H1 (cell line): ENCODE measurements at regions not wholly inside any gene's neighbourhood (a gene's known extent, or its start where the extent isn't known, plus 50 kb on each side); places are given as distances from the start of the nearest gene placed in this dataset.
A peak's percentile ranks its signal among the peaks of the same experiment; 100 is the strongest.

ENCODE experiments used
- CTCF ChIA-PET: fragments of 300-600 bp; sonication (Branson Sonifier 250); formaldehyde crosslinking; loops from one replicate; lab custom pipeline; 2021; ENCODE audit not compliant: partially characterized antibody; lab: Charles Lee
- POLR2A ChIA-PET: fragments of 300-600 bp; sonication (Branson Sonifier 250); formaldehyde crosslinking; loops from one replicate; lab custom pipeline; 2021; ENCODE audit warnings: inconsistent platforms; ENCODE audit not compliant: partially characterized antibody; lab: Charles Lee
- DNase-seq, 2 experiments: peaks; one replicate each; pipeline versions ENCODE4 v3.0.0 to v3.0.0-alpha.2; 2010 to 2022; ENCODE audit warnings: low spot score in 2 of 2, low read depth in 1 of 2, mixed read lengths in 1 of 2
- FAIRE-seq: peaks from 2 replicates; lab custom pipeline; 2011; peaks lifted over from hg19 to GRCh38; lab: Jason Lieb, UNC
- H2AFZ ChIP-seq: 2 replicates; pipeline ENCODE4 v1.8.1; 2012; ENCODE audit warnings: low read length, inconsistent platforms
- H2AK5ac ChIP-seq: 2 replicates; pipeline ENCODE4 v1.6.1; 2013; ENCODE audit warnings: low read depth, low read length
- H2BK120ac ChIP-seq: replicated peaks from 2 replicates; pipeline ENCODE3; 2013; ENCODE audit warnings: low read depth, low read length, inconsistent platforms
- H2BK12ac ChIP-seq: 2 replicates; pipeline ENCODE4 v1.6.1; 2013; ENCODE audit warnings: low read depth, low read length
- H2BK15ac ChIP-seq: 2 replicates; pipeline ENCODE4 v1.6.1; 2013; ENCODE audit warnings: low read length
- H2BK20ac ChIP-seq: 2 replicates; pipeline ENCODE4 v1.6.1; 2013; ENCODE audit warnings: low read length
- H2BK5ac ChIP-seq: 2 replicates; pipeline ENCODE4 v1.6.1; 2013; ENCODE audit warnings: low read depth, low read length
- H3K14ac ChIP-seq: 2 replicates; pipeline ENCODE4 v1.6.1; 2013; ENCODE audit warnings: inconsistent platforms; ENCODE audit not compliant: insufficient read length
- H3K18ac ChIP-seq: 2 replicates; pipeline ENCODE4 v1.6.1; 2013; ENCODE audit warnings: low read length; ENCODE audit errors: extremely low read depth
- H3K23ac ChIP-seq: 2 replicates; pipeline ENCODE4 v1.6.1; 2013; ENCODE audit warnings: inconsistent platforms; ENCODE audit not compliant: insufficient read length
- H3K23me2 ChIP-seq: 2 replicates; pipeline ENCODE4 v1.6.1; 2013; ENCODE audit warnings: low read depth, low read length
- H3K27ac ChIP-seq: 2 replicates; pipeline ENCODE4 v1.6.1; 2011; ENCODE audit warnings: low read depth, low read length, inconsistent platforms
- H3K27me3 ChIP-seq, 4 experiments: replicated peaks in 1 of 4; 1 replicate in 1 of 4; 2 replicates in 3 of 4; pipeline versions ENCODE4 v1.6.1 to v1.8.1; 2011 to 2013; ENCODE audit warnings: low read length in 3 of 4, mild to moderate bottlenecking in 3 of 4, inconsistent platforms in 2 of 4, mixed read lengths in 2 of 4, moderate library complexity in 1 of 4; ENCODE audit not compliant: control insufficient read depth in 3 of 4, insufficient read depth in 3 of 4; ENCODE audit errors: extremely low read depth in 1 of 4
- H3K36me3 ChIP-seq, 4 experiments: 2 replicates each; pipeline versions ENCODE4 v1.6.1 to v1.8.1; 2011 to 2013; ENCODE audit warnings: mild to moderate bottlenecking in 4 of 4, low read length in 3 of 4, moderate library complexity in 2 of 4, control low read depth in 1 of 4, inconsistent platforms in 1 of 4; ENCODE audit not compliant: insufficient read depth in 4 of 4, control insufficient read depth in 2 of 4
- H3K4ac ChIP-seq: replicated peaks from 2 replicates; pipeline ENCODE3; 2013; ENCODE audit warnings: low read length, low read depth, mixed read lengths, inconsistent platforms; ENCODE audit not compliant: insufficient read length
- H3K4me1 ChIP-seq, 4 experiments: replicated peaks in 1 of 4; 1 replicate in 1 of 4; 2 replicates in 3 of 4; pipeline versions ENCODE4 v1.6.1 to v1.8.1; 2011 to 2013; ENCODE audit warnings: low read length in 3 of 4, inconsistent platforms in 2 of 4, mixed read lengths in 1 of 4; ENCODE audit not compliant: insufficient read depth in 4 of 4, control insufficient read depth in 3 of 4
- H3K4me2 ChIP-seq, 2 experiments: 2 replicates each; pipeline versions ENCODE4 v1.6.1 to v1.8.1; 2011 to 2013; ENCODE audit warnings: low read depth in 2 of 2, low read length in 2 of 2, control low read depth in 1 of 2, inconsistent platforms in 1 of 2, mild to moderate bottlenecking in 1 of 2; ENCODE audit not compliant: insufficient read depth in 1 of 2
- H3K4me3 ChIP-seq, 4 experiments: fragments of 200-600, 300-600 bp in 1 of 4; sonication (generic), shearing (Covaris generic), sonication (Bioruptor Twin) in 1 of 4; 2 replicates each; pipeline versions ENCODE4 v1.5.1 to v1.8.1; 2011 to 2016; ENCODE audit warnings: low read length in 4 of 4, low read depth in 3 of 4, control low read depth in 2 of 4, inconsistent platforms in 2 of 4, mild to moderate bottlenecking in 2 of 4, mixed read lengths in 1 of 4, moderate library complexity in 1 of 4; ENCODE audit not compliant: insufficient read depth in 2 of 4; ENCODE audit errors: extremely low read depth in 1 of 4
- H3K56ac ChIP-seq: replicated peaks from 2 replicates; pipeline ENCODE3; 2013; ENCODE audit warnings: low read depth, mild to moderate bottlenecking, mixed read lengths, low read length, inconsistent platforms; ENCODE audit not compliant: insufficient read length
- H3K79me1 ChIP-seq: 2 replicates; pipeline ENCODE4 v1.6.1; 2013; ENCODE audit warnings: low read depth, low read length, control low read depth
- H3K79me2 ChIP-seq, 2 experiments: 2 replicates each; pipeline versions ENCODE4 v1.6.1 to v1.8.1; 2012 to 2013; ENCODE audit warnings: low read length in 2 of 2, mild to moderate bottlenecking in 2 of 2, inconsistent platforms in 1 of 2; ENCODE audit not compliant: insufficient read depth in 2 of 2, control insufficient read depth in 1 of 2
- H3K9ac ChIP-seq, 4 experiments: replicated peaks in 1 of 4; 1 replicate in 1 of 4; 2 replicates in 3 of 4; pipeline versions ENCODE4 v1.6.1 to v1.8.1; 2011 to 2013; ENCODE audit warnings: low read depth in 3 of 4, low read length in 3 of 4, control low read depth in 2 of 4, mild to moderate bottlenecking in 2 of 4, moderate library complexity in 2 of 4, inconsistent platforms in 1 of 4; ENCODE audit errors: extremely low read depth in 1 of 4
- H3K9me3 ChIP-seq, 2 experiments: 2 replicates each; pipeline versions ENCODE4 v1.6.1 to v1.8.1; 2012 to 2013; ENCODE audit warnings: mild to moderate bottlenecking in 2 of 2, moderate library complexity in 2 of 2, control low read depth in 1 of 2, inconsistent platforms in 1 of 2, low read depth in 1 of 2, low read length in 1 of 2, mixed read lengths in 1 of 2; ENCODE audit not compliant: insufficient read depth in 2 of 2
- H4K20me1 ChIP-seq, 2 experiments: replicated peaks in 1 of 2; 2 replicates each; pipeline versions ENCODE3 to v1.8.1; 2011 to 2013; ENCODE audit warnings: inconsistent platforms in 2 of 2, low read length in 2 of 2, mild to moderate bottlenecking in 1 of 2; ENCODE audit not compliant: insufficient read depth in 2 of 2, control insufficient read depth in 1 of 2
- H4K5ac ChIP-seq: 2 replicates; pipeline ENCODE4 v1.6.1; 2013; ENCODE audit warnings: low read length, low read depth, mixed read lengths, inconsistent platforms; ENCODE audit not compliant: insufficient read length
- H4K8ac ChIP-seq: 2 replicates; pipeline ENCODE4 v1.8.0; 2013; ENCODE audit warnings: mild to moderate bottlenecking, moderate library complexity, low read length, inconsistent platforms; ENCODE audit not compliant: insufficient read depth; ENCODE audit errors: extremely low read depth
- H4K91ac ChIP-seq: replicated peaks from 2 replicates; pipeline ENCODE3; 2013; ENCODE audit warnings: low read length, mixed read lengths, inconsistent platforms; ENCODE audit not compliant: insufficient read length
- ASH2L ChIP-seq: fragments of 200-600, 300-600 bp; sonication (generic); IDR thresholded peaks from one replicate; pipeline ENCODE4 v1.7.1; 2017; ENCODE audit warnings: low read length
- GABPA ChIP-seq: IDR thresholded peaks from 2 replicates; pipeline ENCODE4 v1.6.1; 2011; ENCODE audit warnings: mild to moderate bottlenecking, low read length, moderate library complexity, borderline replicate concordance; ENCODE audit not compliant: insufficient read depth
- HDAC2 ChIP-seq, 2 experiments: fragments of 300-600 bp in 1 of 2; sonication (generic) in 1 of 2; IDR thresholded peaks; 2 replicates each; pipeline ENCODE4 v1.6.1; 2011 to 2012; ENCODE audit warnings: low read depth in 2 of 2, low read length in 2 of 2, mild to moderate bottlenecking in 2 of 2, moderate library complexity in 2 of 2, borderline replicate concordance in 1 of 2, inconsistent platforms in 1 of 2
- NRF1 ChIP-seq: IDR thresholded peaks from 2 replicates; pipeline ENCODE4 v1.6.1; 2011; ENCODE audit warnings: mild to moderate bottlenecking, low read depth, low read length, improper control_type of control experiment
- RAD21 ChIP-seq, 2 experiments: IDR thresholded peaks in 1 of 2; conservative IDR thresholded peaks in 1 of 2; 2 replicates each; pipeline ENCODE4 v1.6.1; 2011; ENCODE audit warnings: low read depth in 2 of 2, low read length in 2 of 2, improper control_type of control experiment in 1 of 2, inconsistent platforms in 1 of 2, mild to moderate bottlenecking in 1 of 2, moderate library complexity in 1 of 2
- SIN3A ChIP-seq, 2 experiments: IDR thresholded peaks in 1 of 2; conservative IDR thresholded peaks in 1 of 2; 2 replicates each; pipeline ENCODE4 v1.6.1; 2011 to 2012; ENCODE audit warnings: low read length in 2 of 2, improper control_type of control experiment in 1 of 2, low read depth in 1 of 2, mild to moderate bottlenecking in 1 of 2
- SIRT6 ChIP-seq: IDR thresholded peaks from one replicate; pipeline ENCODE4 v1.7.1; 2012; ENCODE audit warnings: low read length, inconsistent platforms
- SRF ChIP-seq: IDR thresholded peaks from 2 replicates; pipeline ENCODE4 v1.6.1; 2011; ENCODE audit warnings: mild to moderate bottlenecking, low read depth, low read length, moderate library complexity
- SUZ12 ChIP-seq: fragments of 200-600 bp; sonication (generic); IDR thresholded peaks from 2 replicates; pipeline ENCODE4 v1.6.1; 2012; ENCODE audit warnings: mild to moderate bottlenecking, inconsistent platforms, low read length, moderate library complexity, mixed read lengths
- WGBS, 2 experiments: shearing (Covaris generic) in 1 of 2; methylation state at CpG; one replicate each; pipeline versions ENCODE4 v1.1.6 to v1.1.7; 2013 to 2015; ENCODE audit warnings: low lambda C conversion rate in 2 of 2, mixed read lengths in 2 of 2, inconsistent platforms in 1 of 2, low coverage in 1 of 2, missing lambda C conversion rate in 1 of 2; ENCODE audit not compliant: insufficient replicate concordance in 2 of 2, insufficient coverage in 1 of 2, insufficient read length in 1 of 2; ENCODE audit errors: extremely low coverage in 1 of 2, missing lambda C conversion rate in 1 of 2; 5-methylcytosine and 5-hydroxymethylcytosine counted together

DNA sequence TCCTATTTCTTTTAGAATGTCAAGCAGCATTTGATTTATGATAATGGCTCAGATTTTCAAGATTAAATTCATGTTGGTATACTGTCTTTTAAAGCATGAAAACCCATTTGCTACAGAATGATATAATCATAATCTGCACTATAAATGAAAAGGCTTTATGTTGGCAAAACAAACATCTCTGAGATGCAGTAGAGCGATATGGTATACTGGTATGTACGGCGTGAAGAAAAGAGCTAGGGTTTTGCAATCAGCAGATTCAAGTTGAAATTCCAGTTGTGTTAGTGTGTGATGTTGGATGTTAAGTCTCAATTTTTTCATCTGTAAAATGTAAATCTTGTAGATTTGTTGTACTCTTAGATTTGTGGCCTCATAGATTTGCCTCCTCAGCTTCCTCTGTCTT is 53.2 kb upstream of the DYRK2 start:
- Histone ChIP-seq H3K14ac (no peak overlapping the region), H3K4me2 (no peak overlapping the region), H3K23me2 (no peaks in the 10 kb centered on the region), H3K36me3 (no peaks in the 10 kb centered on the region), H2AFZ (no peak overlapping the region), H3K4me3 (no peak overlapping the region), H3K27me3 (no peaks in the 10 kb centered on the region), H3K79me1 (no peaks in the 10 kb centered on the region), H3K4ac (no peak overlapping the region), H4K20me1 (no peaks in the 10 kb centered on the region), H4K91ac (no peak overlapping the region), H3K23ac (no peak overlapping the region), H3K9me3 (0 out of 4 replicates have a peak, but pooled peaks cover 0 to 2% of the 10 kb centered on the region in 2 experiments), H2BK120ac (no peak overlapping the region), H4K5ac (no peak overlapping the region), H2BK20ac (no peak overlapping the region), H2AK5ac (no peak overlapping the region), H2BK15ac (no peak overlapping the region), H3K27ac (no peak overlapping the region), H2BK12ac (no peak overlapping the region), H2BK5ac (no peak overlapping the region), H4K8ac (no peak overlapping the region), H3K9ac (no peak overlapping the region), H3K79me2 (no peaks in the 10 kb centered on the region), H3K18ac (no peak overlapping the region), H3K4me1 (0 out of 7 replicates have a peak, but pooled peaks cover 0 to 2% (median 0%) of the 10 kb centered on the region in 4 experiments), H3K56ac (peak overlapping the region; percentile 85)
- FAIRE-seq: no peak
- CTCF ChIA-PET: interaction anchor here (0.9 kb wide), 1 partner anchor 181 kb away, joined by 3 read pairs; no protein-coding TSS in a partner anchor
- 72% methylated on average over 3 of the region's 3 CpGs; no CpG with 5 or more reads in 1 of the 2 experiments for WGBS, 2 experiments
- no peak for DNase-seq
- POLR2A ChIA-PET: no interaction called here
- TF ChIP-seq HDAC2 (IDR thresholded peaks at IDR 0.05; ENCODE audit: borderline replicate concordance in 1 of 2, low read depth in 2 of 2, low read length in 2 of 2): no peak
- TF ChIP-seq GABPA: no peak
- no peak for TF ChIP-seq RAD21 (IDR thresholded peaks at IDR 0.05 in 1 of 2, conservative IDR thresholded peaks at IDR 0.05 in 1 of 2; ENCODE audit: low read depth in 2 of 2, low read length in 2 of 2)
- TF ChIP-seq SRF: no peak
- TF ChIP-seq ASH2L: no peak
- no peak for TF ChIP-seq SIN3A (conservative IDR thresholded peaks at IDR 0.05 in 1 of 2, IDR thresholded peaks at IDR 0.05 in 1 of 2; ENCODE audit: low read depth in 1 of 2, low read length in 2 of 2)
- no peak for TF ChIP-seq NRF1
- TF ChIP-seq SIRT6: no peak
- TF ChIP-seq SUZ12: no peak
